Stimulated activated CD4-positive, alpha-beta T cell treated with anti-CD3 and anti-CD28 coated beads, TNF-alpha, amount 100 ng/mL, for 4 hours (primary cell): ENCODE measurements at regions not wholly inside any gene's neighbourhood (a gene's known extent, or its start where the extent isn't known, plus 50 kb on each side); places are given as distances from the start of the nearest gene placed in this dataset.

Source experiments
- DNase-seq, 3 experiments: peaks; one replicate each; pipeline ENCODE4 v3.0.0-alpha.2; 2020; ENCODE audit warnings: low read depth in 3 of 3

DNA sequence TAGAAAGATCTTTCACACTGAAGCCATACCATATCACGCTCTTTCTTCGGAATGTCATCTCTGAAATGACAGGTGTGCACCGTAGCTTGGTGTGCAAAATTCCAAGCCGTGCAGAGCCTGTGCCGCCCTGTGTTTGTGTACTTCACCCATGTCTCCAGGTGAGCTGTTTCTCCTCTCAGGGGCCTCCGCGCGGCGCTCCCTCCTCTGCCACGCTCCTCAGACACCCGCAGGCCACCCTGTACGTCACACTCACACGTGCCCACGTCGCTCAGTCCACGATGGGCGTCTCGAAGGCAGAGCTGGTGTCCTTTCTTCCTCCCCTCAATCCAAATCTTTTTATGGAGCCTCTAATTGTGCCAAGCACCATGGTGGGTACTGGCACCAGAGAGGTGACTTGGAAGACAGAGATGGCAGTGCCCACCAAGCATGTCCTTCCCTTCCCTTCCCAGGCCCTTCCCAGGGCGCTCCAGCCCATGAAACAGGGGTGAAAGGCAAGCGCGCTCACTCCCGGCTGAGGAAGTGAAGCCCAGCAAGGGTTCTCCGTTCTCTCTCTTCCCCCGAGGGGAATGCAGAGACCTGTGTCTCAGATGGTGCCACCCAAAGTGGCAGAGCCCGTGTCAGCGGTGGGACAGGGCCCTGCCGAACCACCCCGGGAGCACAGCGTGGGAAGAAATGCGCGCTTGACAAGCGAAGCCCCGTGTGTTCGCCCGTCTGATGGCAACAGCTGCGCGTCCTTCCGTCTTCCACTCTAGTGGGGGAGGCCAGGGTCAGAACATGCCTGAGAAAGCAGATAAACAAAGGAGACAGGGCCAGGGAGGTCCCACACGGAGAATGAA, 292.5 kb upstream of the SHH start:
- no peak for DNase-seq

DNA sequence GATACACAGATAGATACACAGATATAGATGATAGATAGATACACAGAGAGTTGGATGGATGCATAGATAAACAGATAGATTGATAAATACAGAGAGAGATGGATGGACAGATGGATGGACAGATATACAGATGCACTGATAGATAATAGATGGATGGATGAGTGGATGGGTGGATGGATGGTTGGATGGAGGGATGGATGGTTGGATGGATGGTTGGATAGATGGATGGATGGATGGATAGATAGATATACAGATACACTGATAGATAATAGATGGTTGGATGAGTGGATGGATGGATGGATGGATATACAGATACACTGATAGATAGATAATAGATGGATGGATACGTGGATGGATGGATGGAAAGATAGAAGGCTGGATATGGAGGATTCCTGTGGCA, 290.0 kb upstream of the SHH start:
- DNase-seq, result no peak

- DNase-seq, result no peak
These were observed 289.1 kb upstream of the SHH start for GRCh38 chr7:156101355-156101754.

- DNase-seq, result no peak
These were observed 287.8 kb upstream of the SHH start for GRCh38 chr7:156100086-156100485.

GRCh38 chr7:156099085-156099484, 286.8 kb upstream of the SHH start:
- DNase-seq, result no peak

- DNase-seq, result no peak
These were observed 284.7 kb upstream of the SHH start for GRCh38 chr7:156096771-156097538.

DNA sequence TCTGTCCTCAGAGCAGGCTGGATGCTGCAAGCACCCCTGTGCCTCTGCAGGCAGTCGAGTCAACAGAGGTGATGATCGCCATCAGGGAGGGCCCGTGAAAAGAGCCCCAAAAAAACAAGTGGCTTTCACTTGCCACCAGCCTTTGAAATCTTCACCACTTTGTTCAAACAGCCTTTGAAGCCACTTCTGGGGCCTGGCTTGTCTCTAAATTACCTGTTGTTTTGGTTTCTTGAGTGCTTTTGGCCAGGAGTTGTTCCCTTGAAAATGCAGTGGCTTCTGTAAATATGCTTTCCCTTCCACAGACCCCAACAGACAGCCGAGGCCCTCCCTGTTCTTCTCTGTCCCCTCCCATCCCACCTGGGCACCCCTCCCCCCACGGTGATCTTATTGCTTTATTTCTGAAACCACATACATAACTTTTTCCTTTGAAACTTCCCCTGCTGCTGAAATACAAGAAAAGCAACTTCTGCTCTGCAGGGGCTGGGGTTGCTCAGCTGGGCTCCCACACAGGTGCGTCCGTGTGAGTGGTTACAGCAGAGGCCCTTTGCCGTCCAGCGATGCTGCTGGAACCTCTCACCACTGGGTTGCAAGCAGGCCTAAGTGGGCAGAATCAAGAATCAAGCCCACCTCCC, 283.8 kb upstream of the SHH start:
- no peak for DNase-seq

GRCh38 chr7:156094350-156095146, 282.3 kb upstream of the SHH start:
- no peak for DNase-seq

- DNase-seq, result no peak
These were observed 280.0 kb upstream of the SHH start for GRCh38 chr7:156092307-156092706.

- no peak for DNase-seq
These were observed 279.3 kb upstream of the SHH start for GRCh38 chr7:156091519-156092080.

- no peak for DNase-seq
These were observed 278.7 kb upstream of the SHH start for GRCh38 chr7:156090988-156091387.

- DNase-seq, result no peak
These were observed 277.0 kb upstream of the SHH start for GRCh38 chr7:156089222-156089621.

GRCh38 chr7:156088115-156088514, 275.9 kb upstream of the SHH start:
- no peak for DNase-seq

- DNase-seq, result no peak
These were observed 270.1 kb upstream of the SHH start for GRCh38 chr7:156082048-156083040.

DNA sequence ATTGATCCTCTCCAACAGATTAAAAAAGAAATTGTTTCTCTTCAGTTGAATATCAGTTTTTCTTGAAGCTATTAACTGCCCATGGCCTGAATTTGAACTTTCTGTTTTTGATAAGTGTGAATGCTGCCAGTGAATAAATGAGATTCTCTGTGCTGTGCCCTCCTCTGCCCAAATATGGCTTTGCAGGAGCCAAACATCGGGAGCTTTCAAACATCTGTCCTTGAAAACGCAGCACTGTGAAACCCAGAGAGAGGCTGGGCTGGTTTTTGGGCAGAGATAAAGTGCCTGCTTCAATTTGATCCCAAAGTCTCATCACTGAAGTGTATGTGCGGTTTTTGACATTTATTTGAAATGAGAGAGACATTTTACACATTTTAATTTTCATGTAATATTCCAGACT, 268.3 kb upstream of the SHH start:
- DNase-seq, result no peak

GRCh38 chr7:156080046-156080445, 267.8 kb upstream of the SHH start:
- DNase-seq, result no peak

- no peak for DNase-seq
These were observed 266.9 kb upstream of the SHH start for GRCh38 chr7:156079156-156079555.

GRCh38 chr7:156074982-156075615, 262.8 kb upstream of the SHH start:
- DNase-seq, result no peak

GRCh38 chr7:156074084-156074483, 261.8 kb upstream of the SHH start:
- no peak for DNase-seq
